Cardiac fibroblast (primary cell): ENCODE measurements at regions not wholly inside any gene's neighbourhood (a gene's known extent, or its start where the extent isn't known, plus 50 kb on each side); places are given as distances from the start of the nearest gene placed in this dataset.
"Not testable (repeated sequence)": the region's sequence is repeated elsewhere in the genome, so short reads cannot be mapped to it uniquely, and the experiment has no call there.

Experiments
- DNase-seq, 2 donors: peaks; one replicate each; pipeline versions ENCODE4 v3.0.0 to v3.0.0-alpha.2; 2010; ENCODE audit warnings: low read depth in 2 of 2
- H3K4me3 ChIP-seq, 2 donors: replicated peaks in 1 of 2; 1 replicate in 1 of 2; 2 replicates in 1 of 2; pipeline ENCODE4 v1.5.1; 2011; ENCODE audit warnings: low read depth in 2 of 2, low read length in 2 of 2, mild to moderate bottlenecking in 2 of 2, moderate library complexity in 1 of 2
- CTCF ChIP-seq: IDR thresholded peaks from one replicate; pipeline ENCODE4 v1.5.1; 2011; ENCODE audit warnings: low read depth, mild to moderate bottlenecking, low read length, inconsistent platforms

- TF ChIP-seq CTCF = no peak
- no peak overlapping the region for H3K4me3 ChIP-seq
- no peak for DNase-seq
These were observed 505.3 kb downstream of the TTLL7 start for GRCh38 chr1:83493633-83494032.

GRCh38 chr1:83491930-83492329 lies 507.0 kb downstream of the TTLL7 start:
- H3K4me3 ChIP-seq = no peak overlapping the region
- no peak for DNase-seq
- no peak for TF ChIP-seq CTCF

- TF ChIP-seq CTCF = no peak
- DNase-seq = no peak
These were observed 507.9 kb downstream of the TTLL7 start for GRCh38 chr1:83490988-83491387.

DNA sequence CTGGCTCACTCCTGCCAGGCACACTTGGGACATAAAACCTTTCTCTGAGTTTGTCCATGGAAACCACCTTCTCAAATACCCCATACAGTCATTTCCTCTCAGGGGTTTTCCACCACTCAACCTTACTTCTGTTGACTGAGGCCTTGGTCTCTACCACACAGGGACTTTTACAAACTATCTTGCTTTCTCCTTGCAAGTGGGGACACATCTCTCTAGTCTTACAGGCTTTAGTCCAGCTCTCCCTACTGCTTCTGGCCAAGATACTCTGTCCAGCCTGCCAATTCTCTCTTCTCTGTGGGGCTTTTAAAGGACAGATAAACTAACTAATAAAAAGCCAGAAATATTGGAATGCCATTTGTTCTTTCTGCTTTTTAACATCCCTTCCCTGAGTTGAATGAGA lies 510.8 kb downstream of the TTLL7 start:
- H3K4me3 ChIP-seq, DNase-seq: not testable (repeated sequence)

More at GRCh38 chr1:83490988-83491387, 507.9 kb downstream of the TTLL7 start:
- H3K4me3 ChIP-seq = no peak overlapping the region

DNA sequence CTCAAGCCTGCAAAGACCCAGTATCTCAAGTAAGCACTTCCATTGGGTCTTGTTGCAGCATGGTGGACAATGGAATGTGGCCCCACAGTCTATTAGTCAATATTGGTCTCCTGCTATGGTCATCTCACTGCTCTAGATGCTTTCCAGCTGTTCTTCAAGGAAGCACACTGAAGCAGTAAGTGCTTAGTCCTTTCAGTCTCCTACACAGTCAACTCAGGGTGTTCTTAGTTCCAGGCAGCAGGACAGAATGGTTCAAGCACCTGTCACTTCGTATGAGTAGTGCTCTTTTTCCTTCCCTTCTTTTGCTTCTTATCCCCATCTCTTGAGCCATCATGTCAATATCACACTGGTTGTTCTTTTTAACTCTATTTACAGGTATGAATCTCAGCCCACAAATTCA lies 511.5 kb downstream of the TTLL7 start:
- DNase-seq = not testable (repeated sequence)

GRCh38 chr1:83485314-83486019 lies 513.5 kb downstream of the TTLL7 start:
- DNase-seq, H3K4me3 ChIP-seq: not testable (repeated sequence)

More for the DNA sequence above, 511.5 kb downstream of the TTLL7 start:
- not testable (repeated sequence) for H3K4me3 ChIP-seq

DNA sequence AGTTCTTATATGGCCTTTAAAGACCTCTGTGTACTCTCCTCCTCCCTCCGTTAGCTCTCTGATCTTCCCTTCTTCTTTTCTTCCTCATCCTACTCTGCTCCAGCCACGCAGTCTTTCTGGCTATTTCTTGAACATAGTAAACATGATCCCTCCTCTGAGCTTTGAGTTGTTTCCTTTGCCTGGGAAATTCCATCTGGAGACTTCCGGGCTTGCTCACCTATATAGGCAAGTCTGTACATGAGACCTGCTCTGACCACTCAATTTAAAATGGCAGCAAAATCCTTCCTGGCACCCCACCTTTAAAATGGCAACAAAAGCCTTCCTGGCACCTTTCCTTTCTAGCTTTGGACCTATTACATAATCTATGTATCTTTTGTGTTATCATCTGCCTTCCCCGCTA lies 517.6 kb downstream of the TTLL7 start:
- not testable (repeated sequence) for H3K4me3 ChIP-seq, DNase-seq

DNA sequence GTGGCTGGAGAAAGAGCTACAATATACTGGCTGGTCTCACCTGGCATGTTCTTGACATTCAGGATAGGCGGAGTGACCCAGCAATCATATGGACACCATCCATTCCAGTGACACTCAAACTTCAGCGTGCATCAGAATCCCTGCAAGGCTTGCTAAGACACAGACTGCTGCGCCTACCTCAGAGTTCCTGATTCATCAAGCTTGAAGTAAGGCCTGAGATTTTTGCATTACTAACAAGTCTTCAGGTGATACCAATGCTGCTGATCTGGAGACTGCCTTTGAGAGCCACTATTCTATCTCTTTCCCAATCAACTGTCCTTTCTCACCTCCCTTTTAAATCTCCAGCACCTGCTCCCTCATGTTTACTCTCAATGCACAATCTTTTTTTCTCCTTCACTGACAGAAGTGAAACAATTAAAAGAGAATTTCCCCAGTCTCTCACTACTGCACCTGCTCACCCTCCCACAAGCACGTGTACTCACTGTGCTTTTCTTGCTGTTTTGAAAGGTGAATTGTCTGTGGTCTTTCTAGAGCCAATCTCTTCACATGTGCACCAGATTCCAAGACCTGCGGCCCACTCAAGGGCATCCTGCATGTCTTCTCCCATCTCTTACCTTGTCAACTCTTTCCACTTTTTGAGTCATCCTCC lies 519.2 kb downstream of the TTLL7 start:
- DNase-seq, H3K4me3 ChIP-seq: not testable (repeated sequence)

- not testable (repeated sequence) for DNase-seq, H3K4me3 ChIP-seq
These were observed 520.8 kb downstream of the TTLL7 start for GRCh38 chr1:83478127-83478526.

GRCh38 chr1:83476518-83476917 lies 522.4 kb downstream of the TTLL7 start:
- H3K4me3 ChIP-seq, DNase-seq: not testable (repeated sequence)

DNA sequence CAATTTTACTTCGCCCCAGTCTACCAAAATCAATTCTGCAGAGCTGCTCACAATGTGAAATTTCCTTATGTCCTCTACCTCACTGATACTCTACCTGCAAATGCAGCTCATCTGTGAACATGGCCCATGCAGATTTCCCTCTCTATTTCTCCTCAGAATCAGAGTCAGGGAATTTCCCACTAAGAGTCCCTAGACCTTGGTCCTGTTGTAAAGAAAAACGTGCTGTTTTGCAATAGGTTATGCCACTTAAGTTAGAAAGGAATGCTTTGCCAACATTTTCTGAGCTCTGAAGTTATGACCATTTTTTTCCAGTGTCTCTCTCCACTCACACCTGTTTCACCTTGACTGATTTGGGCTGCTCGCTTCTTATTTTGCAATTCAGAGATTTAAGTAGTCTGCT lies 524.0 kb downstream of the TTLL7 start:
- not testable (repeated sequence) for H3K4me3 ChIP-seq, DNase-seq

DNA sequence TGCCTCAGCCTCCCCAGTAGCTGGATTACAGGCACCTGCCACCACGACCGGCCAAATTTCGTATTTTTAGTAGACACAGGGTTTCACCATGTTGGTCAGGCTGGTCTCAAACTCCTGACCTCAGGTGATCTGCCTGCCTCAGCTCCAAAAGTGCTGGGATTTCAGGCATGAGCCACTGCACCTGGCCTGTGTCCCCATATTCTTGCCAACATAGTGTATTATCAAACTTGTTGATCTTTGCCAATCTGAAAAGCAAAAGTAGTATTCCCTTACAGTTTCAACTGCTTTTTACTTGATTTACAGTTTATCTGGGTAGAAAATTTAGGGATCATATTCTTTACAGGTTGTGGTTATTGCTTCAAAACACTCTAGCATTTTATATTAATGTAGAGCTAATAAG lies 524.9 kb downstream of the TTLL7 start:
- DNase-seq, H3K4me3 ChIP-seq: not testable (repeated sequence)

DNA sequence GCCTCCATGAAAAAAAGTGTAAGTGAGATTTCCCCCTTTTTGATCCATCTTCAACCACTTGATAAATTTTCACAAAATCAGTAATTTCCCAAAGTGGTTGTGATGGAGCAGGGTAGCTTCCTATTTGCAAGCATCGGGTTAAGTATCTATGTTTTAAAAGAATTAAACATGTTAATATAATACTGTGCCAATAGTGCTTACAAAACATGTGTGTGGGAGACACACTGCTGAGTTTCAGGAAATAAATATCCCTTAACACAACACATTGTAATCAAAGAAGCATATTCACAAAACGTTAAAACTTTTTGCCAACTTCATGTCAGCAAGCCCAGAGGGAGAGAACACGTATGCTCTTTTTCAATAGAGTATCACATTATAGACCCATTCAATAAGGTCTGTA lies 526.9 kb downstream of the TTLL7 start:
- not testable (repeated sequence) for H3K4me3 ChIP-seq, DNase-seq

DNA sequence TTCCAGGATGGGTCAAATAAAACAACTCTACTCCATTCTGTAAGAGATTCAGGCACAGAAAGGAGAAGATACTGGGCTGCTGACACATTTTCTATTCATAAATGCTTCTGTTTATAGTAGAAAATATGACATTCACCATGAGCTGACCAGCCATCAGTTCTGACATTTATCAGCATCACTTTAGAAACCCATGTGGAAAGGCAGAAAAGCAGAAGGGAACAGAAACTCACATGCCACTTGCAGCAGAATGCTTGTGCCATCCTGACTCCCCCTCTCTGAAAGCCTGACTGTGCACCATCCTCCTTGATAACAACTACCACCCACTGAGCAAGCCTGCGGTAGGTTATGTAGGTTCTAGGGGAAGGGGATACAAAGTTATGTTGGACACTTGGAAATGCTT lies 527.7 kb downstream of the TTLL7 start:
- DNase-seq, H3K4me3 ChIP-seq: not testable (repeated sequence)

DNA sequence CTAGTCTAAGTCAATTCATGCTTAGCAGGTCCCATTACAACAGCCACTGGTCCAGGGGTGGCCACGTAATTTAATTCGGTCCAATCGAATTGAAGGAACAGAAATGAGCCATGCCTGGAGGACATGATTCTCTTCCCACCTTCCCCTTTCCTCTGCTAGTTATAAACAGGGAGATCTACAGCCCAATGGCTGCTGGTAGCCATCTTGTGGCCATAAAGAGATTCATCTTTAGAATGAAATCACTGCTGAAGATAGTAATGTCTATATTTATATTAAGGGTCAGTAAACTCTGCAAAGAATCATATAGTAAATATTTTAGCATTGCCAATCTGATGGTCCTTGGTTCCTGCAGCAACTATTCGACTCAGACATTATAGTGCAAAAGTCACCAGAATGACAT lies 530.6 kb downstream of the TTLL7 start:
- peak in 1 of 2 donors; percentile 2 for DNase-seq
- not testable (repeated sequence) for H3K4me3 ChIP-seq
